KMS-11 (cell line): ENCODE measurements at regions not wholly inside any gene's neighbourhood (a gene's known extent, or its start where the extent isn't known, plus 50 kb on each side); places are given as distances from the start of the nearest gene placed in this dataset.

Experiments
- H2AFZ ChIP-seq: fragments of 200-600 bp; sonication (generic); 2 replicates; pipeline ENCODE4 v1.6.1; 2016; ENCODE audit warnings: antibody characterized with exemption, mixed run types, low read depth
- H3K27ac ChIP-seq: fragments of 200-600 bp; sonication (generic); 2 replicates; pipeline ENCODE4 v1.6.1; 2016; ENCODE audit warnings: mild to moderate bottlenecking, mixed run types
- H3K27me3 ChIP-seq: fragments of 200-600 bp; sonication (generic); 2 replicates; pipeline ENCODE4 v1.6.1; 2017; ENCODE audit warnings: mild to moderate bottlenecking, low read depth, mixed run types, moderate library complexity; ENCODE audit not compliant: insufficient read depth
- H3K36me3 ChIP-seq: fragments of 200-600 bp; sonication (generic); 2 replicates; pipeline ENCODE4 v1.6.1; 2017; ENCODE audit warnings: mild to moderate bottlenecking, mixed run types; ENCODE audit not compliant: insufficient read depth
- H3K4me1 ChIP-seq: fragments of 200-600 bp; sonication (generic); 2 replicates; pipeline ENCODE4 v1.6.1; 2016; ENCODE audit warnings: mild to moderate bottlenecking, low read depth, mixed run types; ENCODE audit not compliant: poor library complexity, severe bottlenecking
- H3K4me2 ChIP-seq: fragments of 200-600 bp; sonication (generic); 2 replicates; pipeline ENCODE4 v1.7.0; 2016; ENCODE audit warnings: mild to moderate bottlenecking, mixed run types
- H3K4me3 ChIP-seq: fragments of 200-600 bp; sonication (generic); IDR thresholded peaks from 2 replicates; pipeline ENCODE4 v1.6.1; 2017; ENCODE audit warnings: low read depth, low read length, mixed read lengths; ENCODE audit not compliant: insufficient read depth
- H3K79me2 ChIP-seq: fragments of 200-600 bp; sonication (generic); 2 replicates; pipeline ENCODE4 v1.6.1; 2016; ENCODE audit warnings: low read depth, mixed run types; ENCODE audit not compliant: insufficient read depth
- H3K9ac ChIP-seq: fragments of 200-600 bp; sonication (generic); 2 replicates; pipeline ENCODE4 v1.6.1; 2016; ENCODE audit warnings: mild to moderate bottlenecking, mixed run types
- H4K20me1 ChIP-seq: fragments of 200-600 bp; sonication (generic); 2 replicates; pipeline ENCODE4 v1.6.1; 2016; ENCODE audit warnings: mild to moderate bottlenecking, mixed run types; ENCODE audit not compliant: insufficient read depth
- CTCF ChIP-seq: fragments of 200-600 bp; sonication (generic); conservative IDR thresholded peaks from 2 replicates; pipeline ENCODE4 v1.6.1; 2017; ENCODE audit warnings: low read depth, mild to moderate bottlenecking, antibody characterized with exemption, low read length, moderate library complexity, mixed read lengths

- Histone ChIP-seq H3K4me3 (no peak overlapping the region), H3K4me2 (no peak overlapping the region), H3K27me3 (no peaks in the 10 kb centered on the region), H3K9ac (no peak overlapping the region), H3K27ac (no peak overlapping the region), H3K4me1 (no peaks in the 10 kb centered on the region), H2AFZ (no peak overlapping the region), H3K36me3 (no peaks in the 10 kb centered on the region), H3K79me2 (no peaks in the 10 kb centered on the region), H4K20me1 (no peaks in the 10 kb centered on the region)
- TF ChIP-seq CTCF, result no peak
Observed at GRCh38 chr11:43545610-43546009, 134.9 kb upstream of the HSD17B12 start.

- Histone ChIP-seq H3K4me2 (no peak overlapping the region), H3K79me2 (no peaks in the 10 kb centered on the region), H3K4me3 (no peak overlapping the region), H3K27me3 (no peaks in the 10 kb centered on the region), H3K4me1 (peaks cover 7% of the 10 kb centered on the region), H4K20me1 (no peaks in the 10 kb centered on the region), H2AFZ (no peak overlapping the region), H3K9ac (no peak overlapping the region), H3K27ac (no peak overlapping the region), H3K36me3 (no peaks in the 10 kb centered on the region)
- no peak for TF ChIP-seq CTCF
Observed at GRCh38 chr11:43546561-43547429, 133.7 kb upstream of the HSD17B12 start.

- Histone ChIP-seq H3K4me1 (peaks cover 13% of the 10 kb centered on the region), H3K27me3 (no peaks in the 10 kb centered on the region), H2AFZ (no peak overlapping the region), H3K4me2 (no peak overlapping the region), H3K9ac (no peak overlapping the region), H3K36me3 (no peaks in the 10 kb centered on the region), H3K79me2 (no peaks in the 10 kb centered on the region), H3K27ac (no peak overlapping the region), H3K4me3 (no peak overlapping the region), H4K20me1 (no peaks in the 10 kb centered on the region)
- TF ChIP-seq CTCF, result no peak
Observed at GRCh38 chr11:43547430-43547831, 133.1 kb upstream of the HSD17B12 start.

- no peak for TF ChIP-seq CTCF
- H4K20me1 ChIP-seq, result no peaks in the 10 kb centered on the region
- H3K27ac ChIP-seq, result no peak overlapping the region
- H3K79me2 ChIP-seq, result no peaks in the 10 kb centered on the region
- H3K36me3 ChIP-seq, result no peaks in the 10 kb centered on the region
- no peak overlapping the region for H3K4me2 ChIP-seq
- H2AFZ ChIP-seq, result no peak overlapping the region
- no peak overlapping the region for H3K9ac ChIP-seq
- H3K4me1 ChIP-seq, result peaks cover 18% of the 10 kb centered on the region
- H3K27me3 ChIP-seq, result no peaks in the 10 kb centered on the region
- no peak overlapping the region for H3K4me3 ChIP-seq
Observed at GRCh38 chr11:43547889-43548381, 132.6 kb upstream of the HSD17B12 start.
